Loucy (cell line): ENCODE measurements at regions not wholly inside any gene's neighbourhood (a gene's known extent, or its start where the extent isn't known, plus 50 kb on each side); places are given as distances from the start of the nearest gene placed in this dataset.

Experiments used
- H2AFZ ChIP-seq: fragments of 200-600 bp; sonication (generic); 2 replicates; pipeline ENCODE4 v1.6.0; 2016; ENCODE audit warnings: antibody characterized with exemption, mild to moderate bottlenecking, low read length, moderate library complexity
- H3F3A ChIP-seq: fragments of 200-600 bp; 2 replicates; pipeline ENCODE4 v1.6.0; 2016; ENCODE audit warnings: antibody characterized with exemption, low read depth, mild to moderate bottlenecking
- H3K27me3 ChIP-seq: fragments of 200-600 bp; sonication (generic); 2 replicates; pipeline ENCODE4 v1.6.1; 2014; ENCODE audit warnings: low read length, mild to moderate bottlenecking; ENCODE audit not compliant: insufficient read depth, poor library complexity, severe bottlenecking
- H3K36me3 ChIP-seq: fragments of 200-600 bp; sonication (generic); 2 replicates; pipeline ENCODE4 v1.6.1; 2016; ENCODE audit warnings: low read length; ENCODE audit not compliant: insufficient read depth
- H3K4me1 ChIP-seq: fragments of 200-600 bp; sonication (generic); 2 replicates; pipeline ENCODE4 v1.5.1; 2014; ENCODE audit warnings: low read length, mild to moderate bottlenecking; ENCODE audit not compliant: insufficient read depth, poor library complexity, severe bottlenecking
- H3K4me2 ChIP-seq: fragments of 200-600 bp; sonication (generic); 2 replicates; pipeline ENCODE4 v1.6.0; 2014; ENCODE audit warnings: antibody characterized with exemption, low read length, low read depth, mild to moderate bottlenecking; ENCODE audit not compliant: poor library complexity, severe bottlenecking
- H3K4me3 ChIP-seq: fragments of 200-600 bp; sonication (generic); 2 replicates; pipeline ENCODE4 v1.5.1; 2014; ENCODE audit warnings: low read length, mild to moderate bottlenecking, mixed read lengths; ENCODE audit not compliant: poor library complexity, severe bottlenecking
- H3K79me2 ChIP-seq: fragments of 200-600 bp; sonication (generic); 2 replicates; pipeline ENCODE4 v1.6.1; 2014; ENCODE audit warnings: low read length; ENCODE audit not compliant: insufficient read depth
- H3K9ac ChIP-seq: fragments of 200-600 bp; sonication (generic); 2 replicates; pipeline ENCODE4 v1.6.0; 2014; ENCODE audit warnings: mild to moderate bottlenecking, low read depth, low read length, moderate library complexity; ENCODE audit not compliant: poor library complexity, severe bottlenecking
- H3K9me2 ChIP-seq: fragments of 200-600 bp; sonication (generic); replicated peaks from 2 replicates; pipeline ENCODE4 v1.6.1; 2016; ENCODE audit warnings: low read depth, low read length, mixed read lengths
- H3K9me3 ChIP-seq: fragments of 200-600 bp; sonication (generic); 2 replicates; pipeline ENCODE4 v1.6.1; 2014; ENCODE audit warnings: mild to moderate bottlenecking, antibody characterized with exemption, low read length, low read depth; ENCODE audit not compliant: insufficient read depth
- H4K20me1 ChIP-seq: fragments of 200-600 bp; sonication (generic); 2 replicates; pipeline ENCODE4 v1.6.0; 2014; ENCODE audit warnings: antibody characterized with exemption, low read length, mild to moderate bottlenecking; ENCODE audit not compliant: insufficient read depth, poor library complexity, severe bottlenecking
- EZH2phosphoT487 ChIP-seq: fragments of 200-600 bp; IDR thresholded peaks from 2 replicates; pipeline ENCODE4 v1.6.1; 2018; ENCODE audit warnings: antibody characterized with exemption, mild to moderate bottlenecking, moderate library complexity, borderline replicate concordance
- TF ChIP-seq, protein P1 (sequence below): fragments of 200-600 bp; sonication (generic); conservative IDR thresholded peaks from 2 replicates; pipeline ENCODE4 v1.5.1; 2014; ENCODE audit warnings: mild to moderate bottlenecking, antibody characterized with exemption, low read length

DNA sequence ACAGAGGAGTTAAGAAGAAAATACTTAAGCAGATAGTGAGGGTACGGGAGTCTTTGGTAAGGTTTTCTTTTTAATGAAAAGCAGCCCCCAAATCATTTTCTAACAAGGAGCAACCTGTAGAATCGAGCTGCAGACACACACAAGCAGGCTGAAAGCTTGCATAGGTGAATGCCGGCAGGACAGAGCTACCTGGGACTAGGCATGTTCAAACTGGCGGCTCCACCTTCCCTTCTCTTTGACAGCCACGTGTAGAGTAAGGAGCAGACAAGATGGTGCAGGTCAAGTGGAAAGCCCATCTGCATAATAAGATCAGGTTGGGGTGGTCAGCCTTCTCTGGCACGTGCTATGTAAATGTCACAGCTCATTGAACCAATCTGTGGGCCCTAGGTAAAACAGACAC is 1292.4 kb downstream of the EPHA7 start:
- no peaks in the 10 kb centered on the region for H3K79me2 ChIP-seq
- H3K9me3 ChIP-seq: no peaks in the 10 kb centered on the region
- H3K9ac ChIP-seq: no peak overlapping the region
- H3K4me1 ChIP-seq: no peaks in the 10 kb centered on the region
- H3K27me3 ChIP-seq: no peaks in the 10 kb centered on the region
- H3F3A ChIP-seq: no peaks in the 10 kb centered on the region
- H4K20me1 ChIP-seq: no peaks in the 10 kb centered on the region
- no peak overlapping the region for H3K4me2 ChIP-seq
- no peak overlapping the region for H2AFZ ChIP-seq
- H3K4me3 ChIP-seq: no peak overlapping the region
- no peak for TF ChIP-seq EZH2phosphoT487
- TF ChIP-seq, protein P1, sequence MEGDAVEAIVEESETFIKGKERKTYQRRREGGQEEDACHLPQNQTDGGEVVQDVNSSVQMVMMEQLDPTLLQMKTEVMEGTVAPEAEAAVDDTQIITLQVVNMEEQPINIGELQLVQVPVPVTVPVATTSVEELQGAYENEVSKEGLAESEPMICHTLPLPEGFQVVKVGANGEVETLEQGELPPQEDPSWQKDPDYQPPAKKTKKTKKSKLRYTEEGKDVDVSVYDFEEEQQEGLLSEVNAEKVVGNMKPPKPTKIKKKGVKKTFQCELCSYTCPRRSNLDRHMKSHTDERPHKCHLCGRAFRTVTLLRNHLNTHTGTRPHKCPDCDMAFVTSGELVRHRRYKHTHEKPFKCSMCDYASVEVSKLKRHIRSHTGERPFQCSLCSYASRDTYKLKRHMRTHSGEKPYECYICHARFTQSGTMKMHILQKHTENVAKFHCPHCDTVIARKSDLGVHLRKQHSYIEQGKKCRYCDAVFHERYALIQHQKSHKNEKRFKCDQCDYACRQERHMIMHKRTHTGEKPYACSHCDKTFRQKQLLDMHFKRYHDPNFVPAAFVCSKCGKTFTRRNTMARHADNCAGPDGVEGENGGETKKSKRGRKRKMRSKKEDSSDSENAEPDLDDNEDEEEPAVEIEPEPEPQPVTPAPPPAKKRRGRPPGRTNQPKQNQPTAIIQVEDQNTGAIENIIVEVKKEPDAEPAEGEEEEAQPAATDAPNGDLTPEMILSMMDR: no peak
- no peaks in the 10 kb centered on the region for H3K36me3 ChIP-seq
- no peaks in the 10 kb centered on the region for H3K9me2 ChIP-seq

DNA sequence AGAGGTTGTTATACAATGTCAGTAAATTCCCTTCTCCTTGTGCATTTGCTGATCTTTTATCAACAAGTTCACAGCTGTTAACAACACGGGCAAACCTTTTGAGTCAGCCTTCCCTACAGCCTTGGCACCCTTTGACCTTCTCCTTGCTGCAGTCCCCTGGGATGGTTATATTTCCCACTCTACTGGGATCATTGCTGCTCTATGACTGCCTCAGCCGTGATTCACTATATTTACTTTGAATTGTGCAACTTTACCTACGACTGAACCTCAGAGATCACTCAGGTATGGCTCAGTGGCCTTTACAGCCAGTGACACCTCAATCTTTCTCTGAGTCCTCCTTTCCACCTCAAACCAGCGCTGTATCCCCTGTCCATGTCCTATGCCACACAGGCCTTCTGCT is 1293.3 kb downstream of the EPHA7 start:
- no peaks in the 10 kb centered on the region for H3K4me1 ChIP-seq
- no peaks in the 10 kb centered on the region for H3K9me3 ChIP-seq
- no peak overlapping the region for H3K4me2 ChIP-seq
- H2AFZ ChIP-seq: no peak overlapping the region
- TF ChIP-seq EZH2phosphoT487: no peak
- TF ChIP-seq, protein P1: no peak
- no peaks in the 10 kb centered on the region for H3F3A ChIP-seq
- no peaks in the 10 kb centered on the region for H4K20me1 ChIP-seq
- H3K4me3 ChIP-seq: no peak overlapping the region
- no peaks in the 10 kb centered on the region for H3K9me2 ChIP-seq
- H3K27me3 ChIP-seq: no peaks in the 10 kb centered on the region
- H3K9ac ChIP-seq: no peak overlapping the region
- no peaks in the 10 kb centered on the region for H3K36me3 ChIP-seq
- H3K79me2 ChIP-seq: no peaks in the 10 kb centered on the region

DNA sequence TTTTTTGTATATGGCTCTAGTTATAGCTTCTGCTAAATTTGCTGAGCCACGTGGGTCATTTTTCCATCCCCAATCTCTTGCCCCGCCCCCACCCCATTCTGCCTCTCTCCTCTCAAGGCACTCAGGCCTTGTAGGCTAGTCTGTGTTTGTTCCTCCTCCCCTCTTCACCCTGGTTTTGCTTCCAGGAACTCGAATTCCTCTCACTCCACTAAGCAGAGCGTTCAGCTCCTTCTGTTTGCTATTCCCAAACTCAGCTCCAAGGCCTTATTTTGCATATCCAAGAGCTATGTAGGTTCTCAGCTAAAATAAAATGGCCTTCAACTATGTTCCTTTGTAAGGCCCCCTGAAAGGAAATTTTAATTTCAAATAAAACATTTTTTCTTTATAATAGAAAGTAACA is 1293.7 kb downstream of the EPHA7 start:
- no peaks in the 10 kb centered on the region for H3K9me3 ChIP-seq
- no peaks in the 10 kb centered on the region for H3K79me2 ChIP-seq
- no peaks in the 10 kb centered on the region for H3K36me3 ChIP-seq
- no peaks in the 10 kb centered on the region for H3K4me1 ChIP-seq
- H3K4me3 ChIP-seq: no peak overlapping the region
- no peaks in the 10 kb centered on the region for H3F3A ChIP-seq
- H3K27me3 ChIP-seq: no peaks in the 10 kb centered on the region
- no peak overlapping the region for H3K4me2 ChIP-seq
- H3K9me2 ChIP-seq: no peaks in the 10 kb centered on the region
- no peak overlapping the region for H3K9ac ChIP-seq
- no peak overlapping the region for H2AFZ ChIP-seq
- no peaks in the 10 kb centered on the region for H4K20me1 ChIP-seq
- TF ChIP-seq, protein P1: no peak
- no peak for TF ChIP-seq EZH2phosphoT487
